NCI-H1930 (cell line): ENCODE measurements at regions not wholly inside any gene's neighbourhood (a gene's known extent, or its start where the extent isn't known, plus 50 kb on each side); places are given as distances from the start of the nearest gene placed in this dataset.

Experiments
- DNase-seq, 2 experiments: peaks; one replicate each; lab custom pipeline; 2025; lab: John Stamatoyannopoulos, UW

GRCh38 chr15:98025237-98025636 is 64.7 kb downstream of the ARRDC4 start:
- DNase-seq = no peak

- DNase-seq = no peak
Measured at GRCh38 chr15:98034731-98035130, 74.2 kb downstream of the ARRDC4 start.

GRCh38 chr15:98035134-98035533 is 74.6 kb downstream of the ARRDC4 start:
- DNase-seq = no peak

GRCh38 chr15:98035577-98036010 is 75.1 kb downstream of the ARRDC4 start:
- DNase-seq = no peak

- DNase-seq = no peak
Measured at GRCh38 chr15:98039596-98039995, 79.1 kb downstream of the ARRDC4 start.

- no peak for DNase-seq
Measured at GRCh38 chr15:98040146-98040545, 79.6 kb downstream of the ARRDC4 start.

GRCh38 chr15:98043160-98044014 is 82.9 kb downstream of the ARRDC4 start:
- DNase-seq = no peak

GRCh38 chr15:98051734-98052133 is 91.2 kb downstream of the ARRDC4 start:
- no peak for DNase-seq

GRCh38 chr15:98057453-98057852 is 97.0 kb downstream of the ARRDC4 start:
- no peak for DNase-seq

GRCh38 chr15:98062869-98063268 is 102.4 kb downstream of the ARRDC4 start:
- DNase-seq = no peak

- DNase-seq = no peak
Measured at GRCh38 chr15:98063315-98063714, 102.8 kb downstream of the ARRDC4 start.

- no peak for DNase-seq
Measured at GRCh38 chr15:98063871-98064270, 103.4 kb downstream of the ARRDC4 start.

- no peak for DNase-seq
Measured at GRCh38 chr15:98067339-98067738, 106.8 kb downstream of the ARRDC4 start.

GRCh38 chr15:98069256-98069655 is 108.8 kb downstream of the ARRDC4 start:
- no peak for DNase-seq

- no peak for DNase-seq
Measured at GRCh38 chr15:98070137-98070536, 109.6 kb downstream of the ARRDC4 start.

- no peak for DNase-seq
Measured at GRCh38 chr15:98071786-98072185, 111.3 kb downstream of the ARRDC4 start.

GRCh38 chr15:98075441-98075840 is 114.9 kb downstream of the ARRDC4 start:
- DNase-seq = no peak

- DNase-seq = no peak
Measured at GRCh38 chr15:98076021-98076816, 115.7 kb downstream of the ARRDC4 start.

GRCh38 chr15:98077186-98077585 is 116.7 kb downstream of the ARRDC4 start:
- DNase-seq = no peak

GRCh38 chr15:98080791-98081190 is 120.3 kb downstream of the ARRDC4 start:
- DNase-seq = no peak

- no peak for DNase-seq
Measured at GRCh38 chr15:98083203-98083910, 122.9 kb downstream of the ARRDC4 start.

- peak in 1 of 2 experiments; percentile 1 for DNase-seq
Measured at GRCh38 chr15:98085003-98085639, 124.6 kb downstream of the ARRDC4 start.
